GM03348 (cell line): ENCODE measurements at regions not wholly inside any gene's neighbourhood (a gene's known extent, or its start where the extent isn't known, plus 50 kb on each side); places are given as distances from the start of the nearest gene placed in this dataset.
"Not testable (repeated sequence)": the region's sequence is repeated elsewhere in the genome, so short reads cannot be mapped to it uniquely, and the experiment has no call there.

ENCODE experiments used
- DNase-seq: peaks from one replicate; pipeline ENCODE4 v3.0.0; 2012; ENCODE audit warnings: low spot score

DNA sequence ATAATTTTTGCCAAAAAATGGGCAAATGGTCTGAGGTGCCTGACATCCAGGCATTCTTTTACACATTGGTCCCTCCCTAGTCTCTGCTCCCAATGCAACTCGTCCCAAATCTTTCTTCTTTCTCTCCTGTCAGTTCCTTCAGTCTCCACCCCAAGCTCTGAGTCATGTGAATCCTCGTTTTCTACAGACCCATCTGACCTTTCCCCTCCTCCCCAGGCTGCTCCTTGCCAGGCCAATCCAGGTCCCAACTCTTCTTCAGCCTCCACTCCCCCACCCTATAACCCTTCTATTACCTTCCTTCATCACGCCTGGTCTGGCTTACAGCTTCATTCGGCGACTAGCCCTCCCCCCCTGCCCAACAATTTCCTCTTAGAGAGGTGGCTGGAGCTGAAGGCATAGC is 55.3 kb downstream of the BBS10 start:
- not testable (repeated sequence) for DNase-seq

- DNase-seq = not testable (repeated sequence)
Observed at GRCh38 chr12:76292305-76292704, 55.9 kb downstream of the BBS10 start.

- no peak for DNase-seq
Observed at GRCh38 chr12:76290963-76291859, 57.0 kb downstream of the BBS10 start.

DNA sequence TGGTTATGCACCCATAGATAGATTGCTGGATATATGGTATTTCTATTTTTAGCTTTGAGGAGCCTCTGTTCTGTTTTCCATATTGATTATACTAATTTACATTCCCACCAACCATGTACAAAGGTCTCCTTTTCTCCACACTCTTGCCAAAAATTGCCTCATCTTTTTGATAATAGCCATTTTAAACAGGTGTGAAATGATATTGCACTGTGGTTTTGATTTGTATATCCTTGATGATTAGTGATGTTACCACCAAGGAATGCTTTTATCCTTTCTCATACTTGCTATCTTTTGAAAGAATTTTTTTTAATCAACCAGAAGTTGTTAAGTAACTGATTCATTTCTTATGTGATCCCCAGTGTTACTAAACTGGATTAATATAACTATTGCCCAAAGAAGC is 60.0 kb downstream of the BBS10 start:
- DNase-seq = no peak

GRCh38 chr12:76284816-76285750 is 63.1 kb downstream of the BBS10 start:
- peak; percentile 63 for DNase-seq

- no peak for DNase-seq
Observed at GRCh38 chr12:76282744-76283143, 65.5 kb downstream of the BBS10 start.

- peak; percentile 70 for DNase-seq
Observed at GRCh38 chr12:76277480-76277879, 70.7 kb downstream of the BBS10 start.

DNA sequence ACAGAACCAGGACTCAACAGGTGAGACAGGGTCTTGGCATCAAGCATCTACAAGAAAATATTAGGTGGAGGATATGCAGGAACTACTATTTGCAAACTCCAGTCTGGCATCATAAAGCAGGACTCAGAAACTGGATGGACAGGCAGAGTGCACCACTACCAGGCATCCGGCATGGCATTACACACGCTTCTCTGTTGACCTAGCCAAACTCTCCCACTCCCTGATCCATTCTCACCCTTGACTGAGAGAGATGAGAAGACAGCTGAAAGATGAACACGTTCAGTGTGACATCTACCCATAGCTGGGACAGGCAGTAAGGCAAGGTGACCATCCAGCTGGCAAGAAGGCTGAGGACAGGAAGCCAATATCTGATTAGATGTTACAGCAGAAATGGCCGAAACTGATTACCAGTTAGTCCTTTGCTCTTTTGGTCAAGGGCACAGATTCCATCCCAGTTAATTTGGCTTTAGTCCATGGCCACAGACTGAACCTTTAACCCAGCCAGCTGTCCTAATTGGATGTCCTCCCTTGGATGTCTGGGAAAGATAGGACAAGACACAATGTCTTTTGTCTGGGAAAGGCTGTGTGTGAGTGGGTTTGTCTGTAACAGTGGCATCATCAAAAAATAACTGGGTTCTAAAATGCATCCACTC is 71.6 kb downstream of the BBS10 start:
- no peak for DNase-seq

GRCh38 chr12:76275511-76276093 is 72.6 kb downstream of the BBS10 start:
- DNase-seq = no peak

DNA sequence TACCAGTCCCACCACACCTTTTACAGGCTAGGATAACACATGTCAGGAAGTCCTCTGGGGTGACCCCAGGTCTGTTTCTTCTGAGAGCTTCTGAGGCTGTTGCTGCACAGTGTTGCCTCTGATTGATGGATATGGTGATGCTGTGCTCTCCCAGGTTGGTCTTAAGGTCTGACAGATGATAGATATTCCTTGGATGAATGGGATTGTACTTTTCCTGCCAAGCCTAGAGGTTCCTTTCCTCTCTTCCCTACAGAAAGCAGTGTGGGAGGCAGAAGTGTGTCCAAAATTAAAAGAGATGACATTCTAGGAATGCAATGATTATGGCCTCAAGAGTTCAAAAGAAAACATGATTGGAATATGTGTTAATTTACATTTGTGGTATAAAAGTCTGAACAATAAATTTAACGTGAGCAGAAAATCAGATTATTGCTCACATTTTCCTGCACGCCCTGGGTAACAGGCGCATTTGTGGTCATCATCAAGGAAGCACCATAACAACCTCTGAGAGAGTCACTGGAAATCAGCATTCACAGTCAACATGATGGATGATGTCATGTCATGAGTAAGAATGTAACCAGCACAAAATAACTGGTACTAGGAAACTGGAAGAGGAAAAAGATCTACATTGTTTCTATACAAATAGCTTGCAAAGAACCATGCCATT is 73.7 kb downstream of the BBS10 start:
- peak; percentile 62 for DNase-seq

DNA sequence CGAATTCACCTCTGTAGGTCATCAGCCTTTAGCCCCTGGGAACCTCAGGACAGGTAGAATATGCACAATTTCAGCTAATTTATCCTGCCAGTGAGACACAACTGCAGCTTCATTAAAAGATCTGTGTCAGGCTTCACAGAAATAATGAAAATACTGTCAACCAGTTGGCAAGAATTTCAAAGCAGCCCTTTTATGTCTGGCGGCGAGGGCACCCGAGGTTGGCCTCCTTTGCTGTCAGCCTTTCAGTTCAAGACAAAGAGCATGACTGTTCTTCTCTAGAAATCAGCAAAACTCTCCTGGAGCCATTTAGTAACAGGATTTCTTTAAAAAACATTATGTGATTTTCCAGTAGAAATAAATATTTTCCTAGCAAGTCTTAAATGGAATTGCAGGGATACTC is 75.9 kb downstream of the BBS10 start:
- no peak for DNase-seq

GRCh38 chr12:76270657-76271358 is 77.4 kb downstream of the BBS10 start:
- DNase-seq = no peak

DNA sequence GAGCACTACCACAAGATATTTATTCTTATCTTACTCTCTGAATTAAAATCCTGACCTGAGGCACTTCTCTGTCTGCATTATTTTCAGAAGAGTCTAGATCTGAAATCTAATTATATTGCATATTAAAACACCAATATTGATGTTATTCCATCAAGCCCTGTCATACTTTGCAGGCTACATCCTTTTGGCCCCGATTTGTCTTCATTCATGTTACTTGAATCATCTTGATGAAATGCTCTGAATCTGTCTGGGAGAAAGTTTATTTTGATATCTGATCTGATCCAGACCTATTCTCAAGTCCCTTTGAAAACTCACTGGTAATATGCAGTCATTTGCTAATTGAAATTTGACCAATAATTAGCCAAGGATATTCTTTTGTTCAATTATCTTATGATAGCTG is 79.9 kb downstream of the BBS10 start:
- DNase-seq = no peak

DNA sequence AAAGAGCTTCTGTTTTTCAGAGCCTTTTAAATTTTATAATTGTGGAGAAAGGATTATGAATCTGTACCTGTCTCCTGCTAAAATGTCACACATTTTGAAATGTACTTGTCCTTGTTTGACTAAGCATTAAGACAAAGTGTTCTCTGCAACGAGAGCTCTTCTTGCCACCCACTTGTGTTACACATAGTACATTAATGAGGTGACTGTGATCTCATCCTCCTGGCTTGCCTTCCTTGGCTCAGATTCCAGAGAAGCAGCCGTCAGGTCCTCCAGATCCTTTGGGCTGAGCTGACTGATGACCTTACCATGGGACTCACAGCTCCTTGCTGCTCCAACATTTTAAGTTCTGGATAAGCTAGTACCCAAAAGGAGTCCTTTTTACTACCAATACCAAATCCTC is 81.4 kb downstream of the BBS10 start:
- DNase-seq = peak; percentile 75

- no peak for DNase-seq
Observed at GRCh38 chr12:76265424-76266180, 82.6 kb downstream of the BBS10 start.

DNA sequence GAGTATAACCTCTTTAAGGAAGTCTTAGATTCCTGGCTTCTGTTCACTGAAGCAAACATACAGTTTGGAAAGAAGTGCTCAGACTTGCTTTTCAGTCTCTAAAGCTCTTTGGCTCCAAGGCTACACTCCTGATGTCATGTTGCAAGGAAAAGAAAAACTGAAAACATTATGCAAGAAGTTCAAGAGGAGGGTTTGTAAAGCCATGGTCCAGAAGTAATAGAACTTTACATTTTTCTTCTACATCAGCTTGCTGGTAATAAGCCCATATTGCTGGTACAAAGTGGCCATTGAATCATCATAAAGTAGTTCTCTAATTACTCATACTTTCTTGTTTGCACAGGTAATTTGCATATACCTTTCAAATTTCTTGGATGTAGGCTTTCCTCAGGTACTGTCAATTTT is 83.6 kb downstream of the BBS10 start:
- DNase-seq = no peak

DNA sequence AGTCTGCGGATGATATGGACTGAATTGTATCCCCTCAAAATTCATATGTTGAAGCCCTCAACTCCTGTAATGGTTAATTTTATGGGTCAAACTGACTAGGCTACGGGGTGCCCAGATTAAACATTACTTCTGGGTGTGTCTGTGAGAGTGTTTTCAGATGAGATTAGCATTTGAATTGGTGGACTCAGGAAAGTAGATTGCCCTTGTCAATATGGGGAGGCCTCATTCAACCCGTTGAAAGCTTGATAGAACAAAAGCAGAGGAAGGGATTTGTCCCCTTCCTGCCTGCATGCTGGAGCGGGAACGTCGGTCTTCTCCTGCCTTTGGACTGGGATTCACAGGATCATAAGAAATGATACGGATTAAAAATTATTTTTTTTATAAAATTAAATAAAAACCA is 84.5 kb downstream of the BBS10 start:
- DNase-seq = no peak

DNA sequence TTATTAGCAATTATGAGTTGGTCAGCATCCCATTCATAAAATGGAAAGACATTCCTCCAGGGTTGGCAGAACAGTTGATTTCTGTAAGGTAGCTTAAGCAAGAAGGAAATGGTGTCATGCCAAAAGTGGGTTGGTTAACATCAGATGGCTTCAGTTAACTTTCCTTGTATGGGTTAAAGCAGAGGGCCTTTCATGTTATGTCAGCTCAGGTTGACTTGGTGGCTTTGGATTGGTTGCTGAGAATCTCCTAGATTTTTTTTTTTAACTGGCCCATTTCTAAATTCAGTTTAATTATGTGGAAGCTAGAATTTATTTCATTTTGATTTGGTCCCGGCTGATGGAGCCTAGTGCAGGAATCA is 87.8 kb downstream of the BBS10 start:
- no peak for DNase-seq

GRCh38 chr12:76259660-76260389 is 88.4 kb downstream of the BBS10 start:
- peak; percentile 79 for DNase-seq
